ENCODE measurements at regions not wholly inside any gene's neighbourhood (a gene's known extent, or its start where the extent isn't known, plus 50 kb on each side); places are given as distances from the start of the nearest gene placed in this dataset.
"Not testable (repeated sequence)": the region's sequence is repeated elsewhere in the genome, so short reads cannot be mapped to it uniquely, and the experiment has no call there.

DNA sequence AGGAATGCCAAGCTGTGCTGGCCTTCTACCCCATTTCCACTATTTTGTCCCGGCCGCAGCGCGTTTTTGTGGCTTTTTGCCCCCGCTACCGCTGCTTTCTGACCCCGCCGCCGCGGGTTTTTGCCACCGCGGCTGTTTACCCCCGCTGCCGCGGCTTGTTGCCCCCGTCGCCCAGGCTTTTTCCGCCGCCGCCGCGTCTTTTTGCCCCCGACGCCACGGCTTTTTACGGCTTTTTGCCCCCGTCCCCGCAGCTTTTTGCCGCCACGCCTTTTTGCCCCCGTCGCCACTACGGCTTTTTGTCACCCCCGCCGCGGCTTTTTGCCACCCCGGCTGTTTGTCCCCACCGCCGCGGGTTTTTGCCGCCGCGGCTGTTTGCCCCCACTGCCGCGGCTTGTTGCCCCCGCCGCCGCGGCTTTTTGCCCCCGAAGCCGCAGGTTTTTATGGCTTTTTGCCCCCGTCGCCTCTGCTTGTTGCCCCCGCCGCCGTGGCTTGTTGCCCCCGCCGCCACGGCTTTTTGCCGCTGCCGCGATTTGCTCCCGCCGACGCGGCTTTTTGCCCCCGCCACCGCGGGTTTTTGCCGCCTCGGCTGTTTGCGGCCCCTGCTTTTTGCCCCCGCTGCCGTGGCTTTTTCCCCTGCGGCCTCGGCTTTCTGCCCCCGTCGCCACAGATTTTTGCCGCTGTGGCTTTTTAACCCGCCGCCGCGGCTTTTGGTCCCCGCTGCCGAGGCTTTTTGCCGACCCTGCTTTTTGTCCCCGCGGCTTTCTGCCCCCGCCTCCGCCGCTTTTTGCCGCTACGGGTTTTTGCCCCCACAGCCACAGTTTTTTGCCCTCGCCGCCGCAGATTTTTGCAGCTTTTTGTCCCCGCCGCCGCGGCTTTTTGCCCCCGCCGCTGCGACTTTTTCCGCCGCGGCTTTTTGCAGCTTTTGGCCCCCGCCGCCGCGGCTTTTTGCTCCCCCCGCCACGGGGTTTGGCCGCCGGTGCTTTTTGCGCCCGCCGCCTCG is 520.4 kb upstream of the WSB1 start:
- Histone ChIP-seq H3K27ac (ENCODE audit: low read depth, low read length) (no peak overlapping the region), H3K9me3 (ENCODE audit: control insufficient read depth, insufficient read depth, low read length) (peaks cover 29% of the 10 kb centered on the region), H3K4me3 (ENCODE audit: low read depth, low read length) (no peak overlapping the region), H3K27me3 (ENCODE audit: control insufficient read depth, insufficient read depth, low read length) (no peaks in the 10 kb centered on the region)
- ChIA-PET POLR2A (no interaction called here), CTCF (no interaction called here)
- TF ChIP-seq, protein P1, sequence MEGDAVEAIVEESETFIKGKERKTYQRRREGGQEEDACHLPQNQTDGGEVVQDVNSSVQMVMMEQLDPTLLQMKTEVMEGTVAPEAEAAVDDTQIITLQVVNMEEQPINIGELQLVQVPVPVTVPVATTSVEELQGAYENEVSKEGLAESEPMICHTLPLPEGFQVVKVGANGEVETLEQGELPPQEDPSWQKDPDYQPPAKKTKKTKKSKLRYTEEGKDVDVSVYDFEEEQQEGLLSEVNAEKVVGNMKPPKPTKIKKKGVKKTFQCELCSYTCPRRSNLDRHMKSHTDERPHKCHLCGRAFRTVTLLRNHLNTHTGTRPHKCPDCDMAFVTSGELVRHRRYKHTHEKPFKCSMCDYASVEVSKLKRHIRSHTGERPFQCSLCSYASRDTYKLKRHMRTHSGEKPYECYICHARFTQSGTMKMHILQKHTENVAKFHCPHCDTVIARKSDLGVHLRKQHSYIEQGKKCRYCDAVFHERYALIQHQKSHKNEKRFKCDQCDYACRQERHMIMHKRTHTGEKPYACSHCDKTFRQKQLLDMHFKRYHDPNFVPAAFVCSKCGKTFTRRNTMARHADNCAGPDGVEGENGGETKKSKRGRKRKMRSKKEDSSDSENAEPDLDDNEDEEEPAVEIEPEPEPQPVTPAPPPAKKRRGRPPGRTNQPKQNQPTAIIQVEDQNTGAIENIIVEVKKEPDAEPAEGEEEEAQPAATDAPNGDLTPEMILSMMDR (IDR thresholded peaks at IDR 0.05; ENCODE audit: low read depth, low read length), result no peak
- no peak for DNase-seq (ENCODE audit: low read depth, low spot score)

DNA sequence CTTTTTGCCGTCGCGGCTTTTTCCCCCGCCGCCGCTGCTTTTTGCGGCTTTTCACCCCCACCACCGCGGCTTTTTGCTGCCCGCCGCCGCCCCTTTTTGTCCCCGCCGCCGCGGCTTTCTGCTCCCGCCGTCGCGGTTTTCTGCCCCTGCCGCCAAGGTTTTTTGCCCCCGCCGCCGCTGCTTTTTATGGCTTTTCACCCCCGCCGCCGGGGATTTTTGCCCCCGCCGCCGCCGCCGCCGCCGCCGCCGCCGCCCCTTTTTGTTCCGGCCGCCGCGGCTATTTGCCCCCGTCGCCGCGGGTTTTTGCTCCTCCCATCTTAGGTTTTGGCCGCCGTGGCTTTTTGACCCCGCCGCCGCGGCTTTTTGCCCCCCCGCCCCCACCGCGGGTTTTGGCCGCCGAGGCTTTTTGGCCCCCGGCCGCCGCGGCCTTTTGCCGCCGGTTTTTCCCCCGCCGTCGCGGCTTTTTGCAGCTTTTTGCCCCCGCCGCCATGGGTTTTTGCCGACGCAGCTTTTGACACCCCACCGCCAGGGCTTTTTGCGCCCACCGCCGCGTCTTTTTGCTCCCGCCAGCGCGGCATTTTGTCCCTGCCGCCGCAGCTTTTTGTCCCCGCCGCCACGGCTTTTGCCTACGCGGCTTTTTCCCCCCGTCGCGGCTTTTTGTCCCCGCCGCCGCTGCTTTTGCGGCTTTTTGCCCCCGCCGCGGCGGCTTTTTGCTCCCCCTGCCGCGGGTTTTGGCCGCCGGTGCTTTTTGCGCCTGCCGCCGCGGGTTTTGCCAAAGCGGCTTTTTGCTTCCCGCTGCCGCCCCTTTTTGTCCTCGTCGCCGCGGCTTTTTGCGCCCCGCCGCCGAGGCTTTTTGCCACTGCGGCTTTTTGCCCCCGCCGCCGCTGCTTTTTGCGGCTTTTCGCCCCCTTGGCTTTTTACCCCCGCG is 519.4 kb upstream of the WSB1 start:
- ChIA-PET CTCF (no interaction called here), POLR2A (no interaction called here)
- no peak overlapping the region for H3K4me3 ChIP-seq (ENCODE audit: low read depth, low read length)
- peaks cover 29% of the 10 kb centered on the region for H3K9me3 ChIP-seq (ENCODE audit: control insufficient read depth, insufficient read depth, low read length)
- no peak for DNase-seq (ENCODE audit: low read depth, low spot score)
- TF ChIP-seq, protein P1 (IDR thresholded peaks at IDR 0.05; ENCODE audit: low read depth, low read length), result no peak
- H3K27me3 ChIP-seq (ENCODE audit: control insufficient read depth, insufficient read depth, low read length), result no peaks in the 10 kb centered on the region
- H3K27ac ChIP-seq (ENCODE audit: low read depth, low read length), result no peak overlapping the region

DNA sequence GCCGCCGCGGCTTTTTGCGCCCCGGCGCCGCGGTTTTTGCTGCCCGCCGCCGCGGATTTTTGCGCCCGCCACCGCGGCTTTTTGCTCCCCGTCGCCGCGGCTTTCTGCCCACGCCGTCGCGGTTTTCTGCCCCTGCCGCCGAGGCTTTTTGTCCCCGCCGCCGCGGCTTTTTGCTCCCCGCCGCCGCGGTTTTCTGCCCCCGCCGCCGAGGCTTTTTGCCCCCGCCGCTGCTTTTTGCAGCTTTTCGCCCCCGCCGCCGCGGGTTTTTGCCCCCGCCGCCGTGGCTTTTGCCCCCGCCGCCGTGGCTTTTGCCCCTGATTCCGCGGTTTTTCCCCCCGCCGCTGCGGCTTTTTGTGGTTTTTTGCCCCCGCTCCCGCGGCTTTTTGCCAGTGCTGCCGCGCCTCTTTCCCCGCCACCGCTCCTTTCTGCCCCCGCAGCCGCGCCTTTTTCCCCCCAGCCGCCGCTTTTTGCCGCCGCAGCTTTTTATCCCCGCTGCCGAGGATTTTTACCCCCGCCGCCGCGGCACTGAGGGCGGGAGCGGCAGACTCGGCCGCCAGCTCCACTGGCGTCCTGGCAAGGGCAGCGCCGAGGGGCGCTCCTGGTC is 518.6 kb upstream of the WSB1 start:
- POLR2A ChIA-PET, result no interaction called here
- H3K27me3 ChIP-seq (ENCODE audit: control insufficient read depth, insufficient read depth, low read length), result no peaks in the 10 kb centered on the region
- CTCF ChIA-PET, result no interaction called here
- no peak overlapping the region for H3K4me3 ChIP-seq (ENCODE audit: low read depth, low read length)
- no peak overlapping the region for H3K27ac ChIP-seq (ENCODE audit: low read depth, low read length)
- TF ChIP-seq, protein P1 (IDR thresholded peaks at IDR 0.05; ENCODE audit: low read depth, low read length), result no peak
- H3K9me3 ChIP-seq (ENCODE audit: control insufficient read depth, insufficient read depth, low read length), result peaks cover 33% of the 10 kb centered on the region
- DNase-seq (ENCODE audit: low read depth, low spot score), result no peak

DNA sequence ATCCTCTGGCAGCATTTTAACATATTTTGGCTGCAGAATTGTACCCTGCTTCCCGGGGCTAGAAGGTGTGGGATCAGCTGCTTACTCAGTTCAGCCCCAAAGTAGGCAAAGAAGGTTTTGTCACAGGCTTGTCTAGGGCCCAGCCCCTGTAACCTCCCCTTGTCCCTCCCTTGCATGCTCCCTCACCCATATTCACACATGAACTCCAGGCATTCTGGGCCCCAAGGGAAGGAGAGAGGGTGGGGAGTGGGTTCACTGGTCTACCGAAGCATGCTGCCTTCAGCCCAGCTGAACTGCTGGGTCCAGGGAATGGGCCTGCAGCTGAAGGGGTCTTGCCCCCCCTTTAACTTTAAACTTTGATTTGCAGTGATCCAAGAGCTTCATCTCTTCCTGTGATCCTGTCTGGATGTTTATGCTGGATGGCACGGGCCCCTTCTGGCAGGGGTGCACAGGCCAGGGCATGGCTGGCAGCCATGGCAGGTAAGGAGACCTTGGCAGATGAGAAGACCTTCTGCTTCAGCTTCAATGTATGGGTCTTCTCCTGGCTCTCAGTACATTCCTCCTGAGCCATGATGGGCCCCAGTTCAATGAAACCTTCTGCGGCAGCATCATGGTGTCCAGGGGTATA is 513.6 kb upstream of the WSB1 start:
- DNase-seq (ENCODE audit: low read depth, low spot score); H3K4me3 ChIP-seq (ENCODE audit: low read depth, low read length); POLR2A ChIA-PET; H3K27me3 ChIP-seq (ENCODE audit: control insufficient read depth, insufficient read depth, low read length); H3K27ac ChIP-seq (ENCODE audit: low read depth, low read length); CTCF ChIA-PET: not testable (repeated sequence)
- peaks cover 46% of the 10 kb centered on the region for H3K9me3 ChIP-seq (ENCODE audit: control insufficient read depth, insufficient read depth, low read length)

DNA sequence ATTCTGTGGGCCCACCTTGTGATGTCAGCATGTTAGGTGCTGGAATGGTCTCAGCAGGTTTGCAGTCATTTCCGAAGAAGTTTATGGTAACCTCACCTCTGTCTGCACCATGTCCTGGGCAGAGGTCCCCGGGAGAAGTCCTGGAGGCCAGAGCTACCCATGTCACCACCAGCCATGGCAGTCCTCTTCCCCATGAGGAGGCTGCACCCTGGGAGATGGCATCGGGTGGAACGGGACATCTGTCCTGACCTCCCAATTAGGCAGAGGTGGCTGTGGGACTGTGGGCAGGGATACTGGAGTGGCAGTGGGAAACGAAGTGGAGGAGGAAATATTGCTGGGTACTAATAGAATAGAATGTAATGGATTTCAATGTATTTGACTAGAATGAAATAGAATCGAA is 511.8 kb upstream of the WSB1 start:
- H3K9me3 ChIP-seq (ENCODE audit: control insufficient read depth, insufficient read depth, low read length), result peaks cover 60% of the 10 kb centered on the region
- CTCF ChIA-PET, result no interaction called here
- TF ChIP-seq, protein P1 (IDR thresholded peaks at IDR 0.05; ENCODE audit: low read depth, low read length), result no peak
- no peak for DNase-seq (ENCODE audit: low read depth, low spot score)
- POLR2A ChIA-PET, result no interaction called here
- no peak overlapping the region for H3K27ac ChIP-seq (ENCODE audit: low read depth, low read length)
- H3K4me3 ChIP-seq (ENCODE audit: low read depth, low read length), result no peak overlapping the region
- H3K27me3 ChIP-seq (ENCODE audit: control insufficient read depth, insufficient read depth, low read length), result no peaks in the 10 kb centered on the region
